AG09309 (cell line): ENCODE measurements at regions not wholly inside any gene's neighbourhood (a gene's known extent, or its start where the extent isn't known, plus 50 kb on each side); places are given as distances from the start of the nearest gene placed in this dataset.

Experiments
- DNase-seq: peaks from one replicate; pipeline ENCODE4 v3.0.0-alpha.2; 2010; ENCODE audit warnings: low read depth
- H3K4me3 ChIP-seq: 2 replicates; pipeline ENCODE4 v1.5.1; 2011; ENCODE audit warnings: mild to moderate bottlenecking, low read depth, low read length, moderate library complexity; ENCODE audit not compliant: control insufficient read depth
- CTCF ChIP-seq: IDR thresholded peaks from 2 replicates; pipeline ENCODE4 v1.5.1; 2011; ENCODE audit warnings: mild to moderate bottlenecking, low read depth, low read length, inconsistent platforms; ENCODE audit not compliant: insufficient read depth, control insufficient read depth; ENCODE audit errors: missing control alignments

GRCh38 chr9:22997923-22998322 lies 551.3 kb downstream of the DMRTA1 start:
- H3K4me3 ChIP-seq: no peak overlapping the region
- TF ChIP-seq CTCF: no peak
- no peak for DNase-seq

DNA sequence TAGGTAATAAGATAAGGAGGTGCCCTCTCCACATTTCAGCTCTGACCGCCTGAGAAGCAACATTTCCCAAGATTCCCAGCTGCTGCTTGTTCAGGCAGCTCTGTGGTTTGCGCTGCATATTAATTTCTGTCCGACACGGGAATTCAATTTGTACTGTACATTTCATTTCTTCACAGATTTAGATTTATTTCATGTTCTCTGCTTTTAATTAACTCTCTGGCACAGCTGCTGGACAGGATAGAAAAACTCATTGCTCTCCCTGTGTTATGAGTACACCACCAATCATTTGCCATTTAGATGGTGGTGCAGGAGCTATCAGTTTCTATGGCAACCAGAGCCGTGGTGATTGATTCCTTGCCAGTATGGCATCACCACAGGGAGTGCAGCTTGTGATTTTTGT lies 558.5 kb downstream of the DMRTA1 start:
- no peak for DNase-seq
- no peak overlapping the region for H3K4me3 ChIP-seq
- no peak for TF ChIP-seq CTCF

GRCh38 chr9:23006127-23006526 lies 559.5 kb downstream of the DMRTA1 start:
- no peak for DNase-seq
- no peak for TF ChIP-seq CTCF
- no peak overlapping the region for H3K4me3 ChIP-seq

DNA sequence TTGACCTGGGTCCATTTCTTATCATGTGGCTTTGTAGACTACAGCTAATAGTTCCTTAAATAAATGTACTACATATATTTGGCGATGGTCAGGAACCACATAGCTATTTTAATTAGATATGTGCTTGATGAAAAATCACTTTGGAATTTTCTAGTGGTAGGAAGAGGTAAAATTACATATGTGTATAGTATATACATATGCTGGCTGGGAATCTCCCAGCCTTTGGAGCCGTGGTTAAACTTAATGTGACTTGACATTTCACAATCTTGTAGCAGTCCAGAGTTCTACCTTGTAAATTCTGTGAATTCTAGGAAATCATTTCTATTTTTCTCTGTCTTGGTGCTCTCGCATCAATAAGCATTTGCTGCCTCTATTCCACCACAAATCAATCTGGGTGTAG lies 565.0 kb downstream of the DMRTA1 start:
- no peak overlapping the region for H3K4me3 ChIP-seq
- DNase-seq: no peak
- TF ChIP-seq CTCF: no peak

DNA sequence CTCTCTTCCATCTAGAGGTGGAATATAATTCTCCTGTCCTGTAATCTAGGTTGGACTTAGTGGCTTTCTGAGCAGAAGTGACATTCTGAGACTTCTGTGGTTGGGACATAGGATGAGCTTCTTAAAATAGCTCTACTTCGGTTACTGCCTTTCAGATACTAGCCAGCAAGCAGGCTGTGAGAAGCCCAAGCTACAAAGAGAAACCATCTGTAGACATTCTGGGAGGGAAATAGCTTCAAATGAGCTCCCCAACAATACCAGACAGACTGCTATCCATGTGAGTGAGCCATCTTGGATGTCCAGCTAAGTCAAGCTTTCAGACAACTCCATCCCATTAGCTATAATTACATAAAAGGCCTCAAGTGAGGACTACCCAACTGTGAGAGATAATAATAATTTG lies 568.9 kb downstream of the DMRTA1 start:
- TF ChIP-seq CTCF: no peak
- H3K4me3 ChIP-seq: no peak overlapping the region
- no peak for DNase-seq

DNA sequence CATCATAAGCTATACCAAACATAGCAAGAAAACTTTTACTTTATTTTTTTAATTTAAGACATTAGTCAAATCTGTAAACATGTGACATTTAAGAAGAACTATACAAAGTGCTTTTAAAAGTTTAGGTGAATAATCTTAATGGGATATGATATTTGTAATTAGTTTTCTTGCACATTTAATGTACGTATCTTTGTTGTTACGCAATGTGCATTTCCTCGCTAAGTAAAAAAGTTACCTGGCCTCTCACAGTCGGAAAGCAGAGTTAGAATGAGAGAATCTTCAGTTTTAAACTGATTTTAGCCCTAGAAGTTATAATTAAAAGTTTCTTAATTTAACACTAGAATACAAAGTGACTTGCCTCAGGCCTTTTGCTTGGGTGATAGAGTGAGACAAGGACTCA lies 589.8 kb downstream of the DMRTA1 start:
- TF ChIP-seq CTCF: no peak
- H3K4me3 ChIP-seq: no peak overlapping the region
- no peak for DNase-seq

GRCh38 chr9:23039402-23039801 lies 592.8 kb downstream of the DMRTA1 start:
- no peak for DNase-seq
- H3K4me3 ChIP-seq: no peak overlapping the region
- TF ChIP-seq CTCF: no peak
